ENCODE measurements at regions not wholly inside any gene's neighbourhood (a gene's known extent, or its start where the extent isn't known, plus 50 kb on each side); places are given as distances from the start of the nearest gene placed in this dataset.
A peak's percentile ranks its signal among the peaks of the same experiment; 100 is the strongest.

DNA sequence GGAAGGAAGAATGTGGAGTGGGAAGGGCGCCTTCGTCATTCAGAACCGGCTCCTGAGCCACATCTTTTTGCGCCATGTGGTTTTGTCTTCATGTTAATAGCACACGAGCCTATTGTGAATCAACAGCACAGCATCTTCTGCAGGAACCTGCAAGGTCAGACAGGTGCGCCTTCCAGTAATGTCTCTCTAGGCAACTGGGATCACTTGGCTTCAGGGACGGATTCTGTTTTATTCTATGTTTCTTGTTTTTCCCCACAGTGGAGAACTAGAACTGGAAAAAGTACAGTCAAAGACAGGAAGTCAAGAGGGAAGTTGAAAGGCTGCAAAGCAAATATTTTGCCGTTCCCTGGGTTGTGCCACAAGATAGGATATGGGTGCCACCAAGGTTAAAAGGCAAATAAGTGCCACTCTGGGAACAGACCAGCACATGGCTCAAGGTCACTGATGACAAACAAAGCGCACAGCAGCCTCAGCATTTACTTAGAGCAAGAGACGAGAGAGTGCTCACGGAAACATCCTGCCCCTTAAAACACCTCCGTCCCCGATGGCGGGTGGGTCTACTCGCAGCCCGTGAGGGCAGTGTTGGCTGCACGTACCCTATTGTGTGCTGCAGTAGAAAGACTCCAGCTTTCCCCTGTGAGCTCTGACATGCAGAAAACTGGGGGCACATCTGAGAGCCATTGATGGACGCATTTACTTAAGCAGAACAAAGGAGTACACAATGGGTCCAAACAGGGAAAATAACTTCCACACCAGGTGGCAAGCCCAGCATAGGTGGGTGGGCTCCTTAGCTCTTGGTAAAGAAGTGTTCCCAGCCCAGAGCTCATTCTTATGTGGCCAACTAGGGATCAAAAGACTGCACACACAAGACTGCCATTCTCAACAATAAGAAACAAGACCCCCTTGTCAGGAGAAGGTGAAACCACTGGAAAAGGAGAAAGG is 107.2 kb upstream of the PARD3B start:
- no CpG with 5 or more reads among the region's 18 CpGs for WGBS (ENCODE audit: extremely low coverage, insufficient read length, low lambda C conversion rate)
- peak overlapping the region in 1 of 3 experiments; percentile 38; a peak in 1 of 7 replicates for H3K27ac Mint-ChIP-seq
- no peak overlapping the region for H2AK5ac ChIP-seq (ENCODE audit: insufficient read length, low read length)
- no peaks in the 10 kb centered on the region for H3K23me2 ChIP-seq (ENCODE audit: insufficient read length, low read depth, low read length, poor library complexity, severe bottlenecking)
- no peak overlapping the region for H2BK120ac ChIP-seq (ENCODE audit: low read depth, low read length, poor library complexity, severe bottlenecking)
- H3K36me3 Mint-ChIP-seq (ENCODE audit: insufficient read depth in 1 of 3, low read depth in 3 of 3), result no peaks in the 10 kb centered on the region; a peak in 2 of 7 replicates
- no peak overlapping the region for H4K8ac ChIP-seq (replicated peaks; ENCODE audit: insufficient read length, low read depth, low read length)
- TF ChIP-seq, protein P1, sequence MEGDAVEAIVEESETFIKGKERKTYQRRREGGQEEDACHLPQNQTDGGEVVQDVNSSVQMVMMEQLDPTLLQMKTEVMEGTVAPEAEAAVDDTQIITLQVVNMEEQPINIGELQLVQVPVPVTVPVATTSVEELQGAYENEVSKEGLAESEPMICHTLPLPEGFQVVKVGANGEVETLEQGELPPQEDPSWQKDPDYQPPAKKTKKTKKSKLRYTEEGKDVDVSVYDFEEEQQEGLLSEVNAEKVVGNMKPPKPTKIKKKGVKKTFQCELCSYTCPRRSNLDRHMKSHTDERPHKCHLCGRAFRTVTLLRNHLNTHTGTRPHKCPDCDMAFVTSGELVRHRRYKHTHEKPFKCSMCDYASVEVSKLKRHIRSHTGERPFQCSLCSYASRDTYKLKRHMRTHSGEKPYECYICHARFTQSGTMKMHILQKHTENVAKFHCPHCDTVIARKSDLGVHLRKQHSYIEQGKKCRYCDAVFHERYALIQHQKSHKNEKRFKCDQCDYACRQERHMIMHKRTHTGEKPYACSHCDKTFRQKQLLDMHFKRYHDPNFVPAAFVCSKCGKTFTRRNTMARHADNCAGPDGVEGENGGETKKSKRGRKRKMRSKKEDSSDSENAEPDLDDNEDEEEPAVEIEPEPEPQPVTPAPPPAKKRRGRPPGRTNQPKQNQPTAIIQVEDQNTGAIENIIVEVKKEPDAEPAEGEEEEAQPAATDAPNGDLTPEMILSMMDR (conservative IDR thresholded peaks at IDR 0.05), result no peak
- no peak overlapping the region for H2BK12ac ChIP-seq (ENCODE audit: insufficient read length, low read depth, low read length)
- no peaks in the 10 kb centered on the region; the same call in 1 of the 2 replicates for H3K27me3 Mint-ChIP-seq (ENCODE audit: low read depth)
- H4K20me1 ChIP-seq (ENCODE audit: control insufficient read depth, insufficient read depth, insufficient read length), result no peaks in the 10 kb centered on the region
- no peak overlapping the region for H2AFZ ChIP-seq (ENCODE audit: low read length)
- no peak overlapping the region for H3K27ac ChIP-seq (ENCODE audit: insufficient read length, low read depth, low read length)
- peaks cover 2 to 8% of the 10 kb centered on the region in 2 experiments; a peak in 4 of 5 replicates for H3K9me3 Mint-ChIP-seq
- no peak overlapping the region for H2BK5ac ChIP-seq (ENCODE audit: insufficient read length, low read length)
- no peaks in the 10 kb centered on the region for H3K27me3 ChIP-seq (ENCODE audit: insufficient read depth, low read length)
- no peak for DNase-seq
- no peak overlapping the region for H3K4me2 ChIP-seq (ENCODE audit: insufficient read depth, insufficient read length, low read length)
- no peak overlapping the region for H3K14ac ChIP-seq (ENCODE audit: insufficient read depth, low read length)
- H3K9me3 ChIP-seq (ENCODE audit: control insufficient read depth, low read depth, low read length), result no peaks in the 10 kb centered on the region
- H3K79me1 ChIP-seq (ENCODE audit: insufficient read depth, low read depth, low read length, poor library complexity, severe bottlenecking), result no peaks in the 10 kb centered on the region
- peaks cover 14 to 20% of the 10 kb centered on the region in 2 experiments for H3K4me1 Mint-ChIP-seq
- H3K23ac ChIP-seq (ENCODE audit: insufficient read length, low read depth, low read length), result no peak overlapping the region
- no peak overlapping the region for H3K4ac ChIP-seq (ENCODE audit: low read depth, low read length)
- no peak overlapping the region for H3K18ac ChIP-seq (ENCODE audit: insufficient read length, low read depth, low read length)
- no peak overlapping the region for H2BK15ac ChIP-seq (ENCODE audit: low read depth, low read length)
- peaks cover 2% of the 10 kb centered on the region; the same call in 1 of the 2 replicates for H3K4me1 ChIP-seq (ENCODE audit: insufficient read depth, low read length)
- no peaks in the 10 kb centered on the region for H3K79me2 ChIP-seq (ENCODE audit: insufficient read depth, low read length)
- H3K4me3 Mint-ChIP-seq, result no peak overlapping the region
- H4K91ac ChIP-seq (ENCODE audit: insufficient read length, low read depth, low read length), result no peak overlapping the region
- H3K56ac ChIP-seq (ENCODE audit: insufficient read length, low read depth, low read length), result no peak overlapping the region
- no peak overlapping the region for H3T11ph ChIP-seq (ENCODE audit: low read length)
- H3K9ac ChIP-seq (ENCODE audit: extremely low read depth, insufficient read length, low read length), result no peak overlapping the region
- no peak overlapping the region for H4K5ac ChIP-seq (ENCODE audit: insufficient read length, low read depth, low read length)
- no peak overlapping the region for H2BK20ac ChIP-seq (ENCODE audit: low read depth, low read length, poor library complexity, severe bottlenecking)

Measured in H9 (cell line).